Skeletal muscle cell (primary cell): ENCODE measurements at regions not wholly inside any gene's neighbourhood (a gene's known extent, or its start where the extent isn't known, plus 50 kb on each side); places are given as distances from the start of the nearest gene placed in this dataset.
A peak's percentile ranks its signal among the peaks of the same experiment; 100 is the strongest.
"Not testable (repeated sequence)": the region's sequence is repeated elsewhere in the genome, so short reads cannot be mapped to it uniquely, and the experiment has no call there.

Experiments used
- DNase-seq: peaks from one replicate; pipeline ENCODE4 v3.0.0-alpha.2; 2010; ENCODE audit warnings: low read depth
- H3K4me3 ChIP-seq: 2 replicates; pipeline ENCODE4 v1.5.1; 2011; ENCODE audit warnings: low read depth, mild to moderate bottlenecking, control low read depth, low read length, moderate library complexity

DNA sequence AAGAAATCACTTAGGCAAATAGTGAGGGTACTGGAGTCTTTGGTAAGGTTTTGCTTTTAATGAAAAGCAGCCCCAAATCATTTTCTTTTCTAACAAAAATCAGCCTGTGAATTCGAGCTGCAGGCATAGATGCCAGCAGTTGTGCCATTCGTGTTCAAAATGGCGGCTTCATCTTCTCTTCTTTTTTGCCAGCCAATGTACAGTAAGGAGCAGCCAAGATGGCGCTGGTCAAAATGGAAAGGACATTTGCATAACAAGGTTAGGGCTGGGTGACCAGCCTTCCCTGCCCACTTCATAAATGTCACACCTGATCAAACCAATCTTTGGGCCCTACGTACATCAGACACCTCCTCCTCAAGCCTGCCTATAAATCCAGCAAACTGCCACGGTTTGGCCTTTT is 100.2 kb upstream of the RGS1 start:
- H3K4me3 ChIP-seq, result no peak overlapping the region
- DNase-seq, result no peak

DNA sequence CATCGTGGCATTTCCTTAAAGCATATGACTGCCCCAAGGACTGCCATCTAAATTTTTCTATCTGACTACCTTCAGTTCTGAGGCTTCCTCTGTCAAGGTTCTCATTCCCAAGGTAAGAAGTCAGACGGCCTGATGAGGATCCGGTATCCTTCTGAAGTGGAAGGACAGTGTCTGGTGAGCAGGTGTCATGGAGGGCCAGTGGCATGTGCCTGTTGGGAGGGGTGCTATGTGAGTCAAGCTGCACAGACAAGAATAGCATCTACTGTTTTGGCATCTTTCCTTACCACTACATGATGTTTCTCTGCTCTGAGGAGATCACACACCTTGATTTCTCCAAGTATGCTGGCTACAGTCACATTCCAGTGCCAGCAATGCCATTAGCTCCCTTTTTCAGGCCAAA is 99.6 kb upstream of the RGS1 start:
- H3K4me3 ChIP-seq, result no peak overlapping the region

DNA sequence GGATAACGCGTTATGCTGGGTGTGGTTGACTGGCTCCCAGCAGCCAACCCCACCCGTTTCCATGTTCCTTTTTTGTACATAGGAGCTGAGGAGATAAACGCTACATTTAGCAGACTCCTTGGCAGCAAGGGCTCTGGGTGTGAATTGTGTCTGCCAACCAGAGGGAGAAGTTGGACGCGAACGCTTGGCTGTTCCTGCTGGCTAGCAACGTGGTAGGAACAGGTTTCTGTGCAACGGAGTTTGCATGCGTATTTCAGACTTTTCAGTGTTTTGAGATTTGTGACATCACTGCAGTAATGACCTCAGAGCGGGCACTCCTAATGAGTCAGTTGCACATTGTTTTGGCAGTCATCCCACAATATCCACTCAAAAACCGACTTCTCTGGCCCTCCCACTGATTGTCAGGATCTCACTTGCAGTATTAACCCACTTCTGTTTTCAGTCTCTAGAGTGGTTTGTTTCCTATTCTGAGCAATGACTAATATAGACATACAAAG is 98.7 kb upstream of the RGS1 start:
- peak; percentile 29 for DNase-seq
- no peak overlapping the region for H3K4me3 ChIP-seq

More for the DNA sequence above, 99.6 kb upstream of the RGS1 start:
- no peak for DNase-seq

DNA sequence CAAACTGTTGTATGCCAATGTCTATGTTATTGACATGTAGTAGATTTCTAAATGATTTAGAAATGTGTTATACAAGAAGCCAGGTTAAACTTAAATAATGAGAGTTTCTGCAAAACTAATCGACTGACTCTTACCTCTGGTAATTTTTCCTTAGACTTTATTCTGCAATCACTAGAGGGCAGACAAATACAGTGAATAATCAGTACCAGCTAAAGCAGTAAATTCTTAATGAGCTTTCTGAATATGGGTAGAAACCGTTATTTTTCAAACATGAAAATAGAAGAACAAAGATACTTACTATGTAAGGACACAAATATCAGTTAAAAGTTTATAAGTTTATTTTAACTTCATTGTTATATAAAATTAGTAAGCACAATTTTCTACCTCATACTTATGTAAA is 97.9 kb upstream of the RGS1 start:
- no peak for DNase-seq
- no peak overlapping the region for H3K4me3 ChIP-seq

DNA sequence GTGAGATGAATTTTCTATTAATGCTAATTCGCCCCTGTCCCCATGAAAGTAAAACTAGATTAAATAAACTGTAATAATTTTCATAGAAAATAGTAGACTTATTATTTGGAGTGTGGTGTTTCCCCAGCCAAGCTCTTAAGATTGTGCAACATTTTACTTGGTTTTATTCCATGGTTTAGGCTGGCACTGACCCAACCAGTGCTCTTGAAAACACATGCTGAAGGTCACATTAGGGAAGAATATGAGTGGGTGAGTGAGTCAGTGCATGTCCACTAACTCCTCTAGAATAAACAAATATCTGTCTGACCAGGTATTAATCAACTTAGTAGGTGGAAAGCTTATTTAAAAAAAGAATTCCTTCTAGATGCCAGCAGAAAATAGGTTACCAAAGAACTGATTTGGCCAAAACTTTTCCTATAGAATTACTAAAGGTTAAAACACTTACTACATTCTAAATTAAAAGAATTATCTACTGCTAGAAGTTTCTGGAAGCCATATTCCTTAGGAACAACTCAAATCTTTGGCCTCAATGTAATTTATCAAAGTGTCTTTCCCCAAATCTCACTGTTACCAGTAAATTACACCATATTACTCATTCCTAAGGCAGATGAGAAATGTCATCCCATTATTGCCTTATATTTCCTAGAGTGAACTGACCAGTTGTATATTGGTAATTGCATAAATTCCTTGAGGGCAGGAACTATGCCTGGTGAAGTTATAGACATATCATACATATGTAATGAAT is 89.7 kb upstream of the RGS1 start:
- no peak overlapping the region for H3K4me3 ChIP-seq
- DNase-seq, result peak; percentile 97

DNA sequence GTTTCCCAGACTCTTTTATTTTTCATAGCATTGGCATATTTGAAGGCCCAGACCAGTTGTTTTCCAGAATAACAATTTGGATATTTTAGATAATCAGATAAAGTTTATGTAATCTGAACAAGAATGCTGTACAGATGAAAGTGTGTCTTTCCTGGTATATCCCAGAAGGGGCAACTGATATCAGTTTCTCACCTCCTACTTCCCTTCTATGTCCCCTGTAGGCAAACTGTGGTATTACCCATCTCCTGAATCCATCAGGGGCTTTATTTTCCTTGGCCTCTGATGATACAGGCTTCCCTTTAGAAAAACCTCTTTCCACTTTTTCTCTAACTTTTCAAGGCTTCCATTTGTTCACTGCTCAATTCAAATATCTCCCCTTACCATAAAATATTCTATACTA is 87.5 kb upstream of the RGS1 start:
- no peak for DNase-seq
- no peak overlapping the region for H3K4me3 ChIP-seq

DNA sequence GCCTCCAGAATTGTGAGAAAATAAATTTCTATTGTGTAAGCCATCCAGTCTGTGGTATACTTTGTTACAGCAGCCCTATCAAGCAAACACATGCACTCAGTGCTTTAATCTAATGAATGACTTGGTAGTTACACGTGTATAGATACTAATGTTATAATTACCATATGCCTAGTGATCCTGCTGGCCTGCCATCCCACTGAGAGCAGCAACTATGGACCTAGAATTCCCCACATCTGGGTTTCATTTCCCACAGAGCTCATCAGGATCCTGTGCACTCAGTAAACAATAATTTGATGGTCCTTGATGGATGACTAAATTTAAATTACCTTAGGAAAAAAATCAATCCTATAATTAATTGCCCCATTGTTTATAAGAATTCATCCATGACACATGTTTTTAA is 86.5 kb upstream of the RGS1 start:
- H3K4me3 ChIP-seq, result no peak overlapping the region
- DNase-seq, result peak; percentile 18

DNA sequence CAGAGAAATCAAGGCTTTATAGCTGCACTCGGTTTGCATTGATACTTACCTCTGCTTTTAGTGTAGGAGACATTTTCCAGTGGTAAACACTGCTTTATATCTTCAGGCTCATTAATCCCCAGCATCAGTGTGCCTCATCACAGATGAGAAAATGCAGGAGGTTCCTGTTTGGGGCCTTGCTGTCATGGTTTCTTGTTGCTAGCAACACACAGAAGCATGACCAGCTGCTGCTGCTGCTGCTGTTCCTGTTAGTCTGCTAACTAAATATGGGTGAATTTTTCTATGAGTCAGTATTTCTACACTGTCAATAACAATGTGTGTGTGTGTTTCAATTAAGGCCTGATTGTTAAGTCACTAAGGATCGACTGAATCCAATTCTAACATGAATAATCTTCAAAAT is 85.8 kb upstream of the RGS1 start:
- peak; percentile 86 for DNase-seq
- no peak overlapping the region for H3K4me3 ChIP-seq

DNA sequence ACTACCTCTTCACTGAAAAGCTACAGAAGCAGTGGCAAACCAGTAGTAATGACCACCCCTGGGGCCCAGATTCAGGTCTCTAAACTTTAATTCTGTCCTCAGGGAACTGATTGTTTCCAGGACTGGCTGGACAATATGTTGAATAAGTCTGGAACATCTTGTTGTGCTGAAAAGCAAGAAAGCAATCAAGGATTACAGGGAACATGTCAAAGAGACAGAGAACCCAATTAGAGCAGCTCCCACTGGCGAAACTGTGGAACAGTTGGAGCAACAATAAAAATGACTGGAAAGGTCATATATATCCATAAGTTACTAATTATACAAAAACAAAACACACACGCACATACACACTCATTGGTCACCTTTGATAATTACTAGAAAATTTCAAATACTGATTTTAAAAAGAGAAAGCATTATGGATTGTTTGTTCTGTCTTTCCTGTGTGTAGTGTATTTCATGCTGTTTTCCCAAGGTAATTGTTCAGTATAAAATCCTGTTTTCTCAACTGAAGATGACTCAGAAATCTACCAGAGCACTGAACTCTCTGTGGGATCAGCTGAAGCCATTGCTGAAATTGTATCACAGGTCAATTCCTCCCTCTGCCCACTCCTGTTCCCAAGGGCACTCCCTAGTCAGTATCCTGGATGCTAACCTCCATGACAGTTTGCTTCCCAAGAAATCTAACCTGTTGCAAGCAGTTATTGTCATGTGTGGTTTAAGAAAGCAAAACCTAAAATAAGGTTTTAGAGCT is 83.6 kb upstream of the RGS1 start:
- H3K4me3 ChIP-seq, result no peak overlapping the region
- DNase-seq, result peak; percentile 76

DNA sequence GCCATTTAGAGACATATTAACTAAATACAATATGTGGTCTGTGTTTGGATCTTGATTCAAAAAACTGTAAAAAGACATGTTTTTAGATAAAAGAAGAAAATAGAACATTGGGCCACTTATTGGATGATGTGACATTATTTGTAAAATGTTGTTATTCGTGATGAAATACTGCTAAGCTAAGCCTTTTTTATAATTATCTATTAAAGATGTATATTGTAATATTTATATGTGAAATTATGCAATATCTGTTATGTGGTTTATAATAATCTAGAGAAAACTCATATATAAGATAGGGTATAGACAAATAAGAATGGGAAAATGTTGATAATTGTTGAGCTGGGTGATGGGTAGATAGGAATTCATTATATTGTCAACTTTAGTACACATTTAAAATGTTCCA is 82.0 kb upstream of the RGS1 start:
- H3K4me3 ChIP-seq, result no peak overlapping the region
- DNase-seq, result no peak

DNA sequence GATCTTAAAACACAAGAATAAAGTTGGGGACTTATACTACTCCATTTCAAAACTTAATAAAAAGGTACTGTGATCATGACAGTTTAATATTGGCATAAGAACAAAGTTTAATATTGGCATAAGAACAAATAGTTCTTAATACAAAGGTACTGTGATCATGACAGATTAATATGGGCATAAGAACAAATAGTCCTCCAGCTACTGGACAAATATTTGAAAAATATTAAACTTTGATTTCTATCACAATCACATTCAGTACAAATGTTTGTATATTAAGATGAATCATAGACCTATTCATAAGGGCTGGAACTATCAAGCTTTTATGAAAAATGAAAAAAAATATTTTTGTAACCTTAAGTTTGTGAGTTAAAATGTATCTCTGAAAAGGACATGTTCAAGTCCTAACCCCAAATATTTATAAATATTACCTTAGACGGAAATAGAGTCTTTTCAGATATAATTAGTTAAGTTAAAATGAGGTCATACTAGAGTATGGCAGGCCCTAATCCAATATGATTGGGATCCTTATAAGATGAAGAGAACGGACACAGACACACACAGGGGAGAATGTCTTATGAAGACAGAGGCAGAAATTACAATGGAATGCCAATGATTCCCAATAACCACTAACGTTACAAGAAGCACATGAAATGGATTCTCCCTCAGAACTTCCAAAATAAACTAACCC is 79.1 kb upstream of the RGS1 start:
- no peak overlapping the region for H3K4me3 ChIP-seq
- no peak for DNase-seq

DNA sequence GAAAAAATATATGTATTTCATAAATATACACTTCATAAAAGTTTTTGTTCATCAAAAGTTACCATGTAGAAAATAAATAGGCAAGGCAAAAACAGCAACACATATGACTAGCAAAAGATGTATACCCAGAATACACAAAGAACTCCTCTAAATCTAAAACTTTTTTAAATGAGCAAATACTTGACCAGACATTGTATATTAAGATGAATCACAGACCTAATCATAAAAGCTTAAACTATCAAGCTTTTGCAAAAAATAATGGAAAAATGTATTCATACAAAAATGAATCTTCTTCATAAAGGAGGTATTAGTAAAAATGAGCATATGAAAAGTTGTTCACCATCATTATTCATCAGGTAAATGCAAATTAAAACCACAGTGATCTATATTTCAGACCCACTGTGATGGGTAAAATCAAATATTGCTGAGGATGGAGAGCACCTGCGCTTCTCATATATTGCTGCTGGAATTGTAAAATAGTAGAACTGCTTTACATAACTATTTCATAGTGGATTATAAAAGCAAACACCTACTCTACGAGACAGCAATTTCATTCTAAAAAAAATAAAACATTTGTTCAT is 78.3 kb upstream of the RGS1 start:
- DNase-seq, result no peak
- H3K4me3 ChIP-seq, result no peak overlapping the region

DNA sequence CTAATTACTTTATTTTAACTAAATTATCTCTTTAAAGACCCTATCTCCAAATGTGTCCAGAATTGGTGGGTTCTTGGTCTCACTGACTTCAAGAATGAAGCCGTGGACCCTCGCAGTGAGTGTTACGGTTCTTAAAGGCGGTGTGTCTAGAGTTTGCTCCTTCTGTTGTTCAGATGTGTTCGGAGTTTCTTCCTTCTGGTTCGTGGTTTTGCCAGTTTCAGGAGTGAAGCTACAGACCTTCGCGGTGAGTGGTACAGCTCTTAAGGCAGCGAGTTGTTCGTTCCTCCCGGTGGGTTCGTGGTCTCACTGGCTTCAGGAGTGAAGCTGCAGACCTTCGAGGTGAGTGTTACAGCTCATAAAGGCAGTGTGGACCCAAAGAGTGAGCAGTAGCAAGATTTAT is 77.5 kb upstream of the RGS1 start:
- not testable (repeated sequence) for H3K4me3 ChIP-seq, DNase-seq

DNA sequence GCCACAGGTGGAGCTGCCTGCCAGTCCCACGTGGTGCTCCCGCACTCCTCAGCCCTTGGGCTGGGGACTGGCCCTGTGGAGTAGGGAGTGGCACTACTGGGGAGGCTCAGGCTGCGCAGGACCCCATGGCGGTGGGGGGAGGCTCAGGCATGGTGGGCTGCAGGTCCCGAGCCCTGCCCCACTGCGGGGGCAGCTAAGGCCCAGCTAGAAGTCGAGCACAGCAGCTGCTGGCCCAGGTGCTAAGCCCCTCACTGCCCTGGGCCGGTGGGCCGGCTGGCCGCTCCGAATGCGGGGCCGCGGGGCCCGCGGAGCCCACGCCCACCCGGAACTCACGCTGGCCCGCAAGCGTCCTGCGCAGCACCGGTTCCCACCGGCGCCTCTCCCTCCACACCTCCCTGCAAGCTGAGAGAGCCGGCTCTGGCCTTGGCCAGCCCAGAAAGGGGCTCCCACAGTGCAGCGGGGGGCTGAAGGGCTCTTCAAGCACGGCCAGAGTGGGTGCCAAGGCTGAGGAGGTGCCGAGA is 76.5 kb upstream of the RGS1 start:
- H3K4me3 ChIP-seq, DNase-seq: not testable (repeated sequence)

DNA sequence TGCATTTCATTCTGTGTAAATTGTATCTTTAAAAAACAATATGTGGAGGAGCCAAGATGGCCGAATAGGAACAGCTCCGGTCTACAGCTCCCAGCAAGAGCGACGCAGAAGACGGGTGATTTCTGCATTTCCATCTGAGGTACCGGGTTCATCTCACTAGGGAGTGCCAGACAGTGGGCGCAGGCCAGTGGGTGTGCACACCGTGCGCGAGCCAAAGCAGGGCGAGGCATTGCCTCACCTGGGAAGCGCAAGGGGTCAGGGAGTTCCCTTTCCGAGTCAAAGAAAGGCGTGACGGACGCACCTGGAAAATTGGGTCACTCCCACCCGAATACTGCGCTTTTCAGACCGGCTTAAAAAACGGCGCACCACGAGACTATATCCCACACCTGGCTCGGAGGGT is 75.0 kb upstream of the RGS1 start:
- DNase-seq, H3K4me3 ChIP-seq: not testable (repeated sequence)

DNA sequence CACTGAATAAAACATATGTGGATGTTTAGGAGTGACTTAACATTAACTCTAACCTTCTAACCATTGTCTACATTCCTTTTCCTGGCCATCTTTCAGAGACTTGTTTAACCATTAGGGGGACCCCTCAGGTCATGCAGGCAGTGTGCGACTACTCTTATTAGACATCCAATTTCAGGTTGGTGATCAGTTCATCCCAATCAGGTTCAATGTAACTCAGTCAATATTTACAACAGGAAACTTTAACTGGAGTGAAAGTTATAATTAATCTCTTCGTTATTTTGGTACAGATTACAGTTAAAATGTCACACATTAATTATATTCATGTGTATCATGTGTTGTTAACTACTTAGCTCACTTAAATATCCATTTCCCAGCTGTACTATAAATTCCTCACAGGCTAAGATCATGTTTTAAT is 68.8 kb upstream of the RGS1 start:
- no peak overlapping the region for H3K4me3 ChIP-seq
- DNase-seq, result no peak

DNA sequence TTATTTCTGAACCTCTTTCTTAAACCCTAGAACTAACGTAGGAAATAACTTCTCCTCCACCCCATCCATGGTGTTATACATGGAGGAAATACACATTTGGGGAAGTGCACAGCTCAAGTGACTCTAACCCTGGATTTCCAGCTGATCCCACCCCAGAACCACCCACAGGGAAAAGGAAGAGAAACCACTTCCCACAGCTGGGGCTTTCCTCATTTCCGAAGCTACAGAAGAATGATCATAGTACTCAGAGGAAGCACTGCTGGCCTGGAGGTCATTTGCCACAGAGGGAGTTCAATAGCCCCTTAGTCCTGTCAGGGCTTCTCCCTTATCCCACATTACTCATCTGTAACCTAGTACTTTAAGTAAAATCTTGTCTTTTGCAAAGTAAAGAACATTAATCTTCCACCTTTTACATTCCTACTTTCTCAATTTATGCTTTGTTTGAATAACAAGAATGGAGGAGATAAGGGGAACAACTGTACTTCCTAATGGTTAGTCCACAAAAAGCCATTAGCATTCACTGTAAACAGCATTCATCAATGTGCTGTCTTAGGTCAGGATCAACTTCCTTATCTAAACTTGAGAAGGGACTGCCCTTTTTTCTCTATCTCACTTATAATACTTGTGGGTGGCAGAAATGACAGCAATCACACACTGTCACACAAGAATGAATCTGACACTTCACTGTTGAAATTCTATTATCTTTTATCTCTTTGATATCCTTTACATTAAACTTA is 63.0 kb upstream of the RGS1 start:
- DNase-seq, result no peak
- no peak overlapping the region for H3K4me3 ChIP-seq

DNA sequence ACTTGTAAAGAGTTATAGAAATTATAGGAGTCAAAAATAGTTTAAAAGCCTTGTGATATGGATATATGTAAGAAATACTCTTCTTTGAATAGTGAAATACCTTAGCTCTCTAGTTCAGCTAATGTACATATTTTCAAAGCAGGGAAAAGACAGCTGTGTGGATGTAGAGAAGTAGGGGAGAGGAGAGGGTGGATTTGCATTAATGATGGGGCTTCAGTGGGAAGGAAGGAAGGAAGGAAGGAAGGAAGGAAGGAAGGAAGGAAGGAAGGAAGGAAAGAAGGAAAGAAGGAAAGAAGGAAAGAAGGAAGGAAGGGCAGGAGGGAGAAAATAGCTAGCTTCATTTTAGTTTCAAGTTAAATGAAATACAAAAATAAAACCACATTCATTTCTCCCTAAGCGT is 62.4 kb upstream of the RGS1 start:
- DNase-seq, result no peak
- no peak overlapping the region for H3K4me3 ChIP-seq

DNA sequence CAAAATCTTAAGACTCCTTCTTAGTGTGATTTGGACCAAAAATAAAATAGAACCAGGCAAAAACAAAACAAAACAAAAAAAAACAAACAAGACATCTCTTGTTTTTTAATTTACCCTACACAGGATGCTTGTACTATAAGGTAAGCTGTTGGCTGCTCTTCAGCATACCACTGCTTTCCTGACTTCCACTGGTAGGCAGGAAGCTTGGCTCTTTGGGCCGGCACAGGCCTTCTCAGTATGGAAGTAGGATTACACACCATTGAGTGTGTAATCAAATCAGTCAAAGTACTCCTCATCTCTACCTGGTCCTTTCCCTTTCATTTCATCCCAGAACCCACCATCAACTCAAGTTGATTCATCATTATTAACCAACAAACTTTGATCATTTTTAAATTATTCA is 61.9 kb upstream of the RGS1 start:
- no peak overlapping the region for H3K4me3 ChIP-seq
- DNase-seq, result no peak
